Neural cell (in vitro differentiated cells): ENCODE measurements at regions not wholly inside any gene's neighbourhood (a gene's known extent, or its start where the extent isn't known, plus 50 kb on each side); places are given as distances from the start of the nearest gene placed in this dataset.

Experiments used
- EP300 ChIP-seq: fragments of 450-650 bp; conservative IDR thresholded peaks from 2 replicates; pipeline ENCODE4 v1.6.1; 2014; ENCODE audit warnings: antibody characterized with exemption, mild to moderate bottlenecking, moderate library complexity; ENCODE audit not compliant: poor library complexity, severe bottlenecking
- EZH2 ChIP-seq: fragments of 200-600, 300-800 bp; shearing (Covaris generic), sonication (generic); IDR thresholded peaks from 2 replicates; pipeline ENCODE4 v1.6.1; 2014; ENCODE audit warnings: antibody characterized with exemption, low read length, borderline replicate concordance, mild to moderate bottlenecking; ENCODE audit not compliant: insufficient read depth, poor library complexity, severe bottlenecking
- POLR2AphosphoS5 ChIP-seq: IDR thresholded peaks from 2 replicates; pipeline ENCODE4 v1.6.1; 2012
- RAD21 ChIP-seq: fragments of 450-650 bp; conservative IDR thresholded peaks from 2 replicates; pipeline ENCODE4 v1.6.1; 2014; ENCODE audit warnings: antibody characterized with exemption, mild to moderate bottlenecking, moderate library complexity
- SMC3 ChIP-seq: fragments of 450-650 bp; conservative IDR thresholded peaks from 2 replicates; pipeline ENCODE4 v1.6.1; 2014; ENCODE audit warnings: antibody characterized with exemption, mild to moderate bottlenecking, moderate library complexity; ENCODE audit not compliant: poor library complexity
- TAF1 ChIP-seq: IDR thresholded peaks from 2 replicates; pipeline ENCODE4 v1.6.1; 2012; ENCODE audit warnings: low read depth
- TF ChIP-seq, protein P1 (sequence below): fragments of 450-650 bp; IDR thresholded peaks from 2 replicates; pipeline ENCODE4 v1.5.1; 2014; ENCODE audit warnings: antibody characterized with exemption, mild to moderate bottlenecking, moderate library complexity; ENCODE audit not compliant: poor library complexity, severe bottlenecking
- TF ChIP-seq, protein P2 (sequence below): IDR thresholded peaks from 2 replicates; pipeline ENCODE4 v1.6.1; 2012; ENCODE audit warnings: borderline replicate concordance

DNA sequence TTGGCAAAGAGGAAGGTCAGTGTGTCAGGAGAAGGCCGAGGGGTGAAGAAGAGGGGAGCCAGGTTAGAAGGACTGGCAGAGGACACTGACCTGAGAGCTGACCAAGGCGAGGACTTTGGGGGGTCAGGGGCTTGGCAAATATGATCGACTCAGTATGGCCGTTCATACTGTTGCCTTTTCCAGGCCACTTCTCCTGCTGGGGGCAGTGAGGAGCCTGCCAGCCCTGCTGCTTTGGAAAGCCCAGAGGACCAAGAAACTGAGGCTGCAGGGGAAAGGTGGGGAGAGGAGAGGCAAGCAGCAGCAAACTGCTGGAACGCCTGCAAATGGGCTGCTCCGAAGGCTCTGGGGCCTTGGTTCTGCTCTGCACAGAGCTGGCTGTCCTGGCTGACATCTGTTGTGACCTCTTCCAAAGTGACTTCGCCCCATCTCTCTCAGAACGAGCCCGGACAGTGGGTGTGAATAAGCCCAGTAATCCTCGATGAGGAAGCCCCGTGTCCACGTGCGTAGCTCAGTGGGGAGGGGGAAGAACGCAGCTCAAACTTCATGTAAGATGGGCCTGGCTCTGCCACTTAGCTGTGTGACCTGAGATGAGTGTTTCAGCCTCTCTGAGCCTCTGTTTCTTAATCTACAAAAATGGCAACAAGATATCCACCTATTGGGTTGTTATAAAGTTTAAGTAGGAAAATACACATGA, 111.3 kb downstream of the SALL1 start:
- TF ChIP-seq TAF1 (no peak), EZH2 (no peak), POLR2AphosphoS5 (no peak), EP300 (no peak), RAD21 (no peak), SMC3 (no peak)
- TF ChIP-seq, protein P1, sequence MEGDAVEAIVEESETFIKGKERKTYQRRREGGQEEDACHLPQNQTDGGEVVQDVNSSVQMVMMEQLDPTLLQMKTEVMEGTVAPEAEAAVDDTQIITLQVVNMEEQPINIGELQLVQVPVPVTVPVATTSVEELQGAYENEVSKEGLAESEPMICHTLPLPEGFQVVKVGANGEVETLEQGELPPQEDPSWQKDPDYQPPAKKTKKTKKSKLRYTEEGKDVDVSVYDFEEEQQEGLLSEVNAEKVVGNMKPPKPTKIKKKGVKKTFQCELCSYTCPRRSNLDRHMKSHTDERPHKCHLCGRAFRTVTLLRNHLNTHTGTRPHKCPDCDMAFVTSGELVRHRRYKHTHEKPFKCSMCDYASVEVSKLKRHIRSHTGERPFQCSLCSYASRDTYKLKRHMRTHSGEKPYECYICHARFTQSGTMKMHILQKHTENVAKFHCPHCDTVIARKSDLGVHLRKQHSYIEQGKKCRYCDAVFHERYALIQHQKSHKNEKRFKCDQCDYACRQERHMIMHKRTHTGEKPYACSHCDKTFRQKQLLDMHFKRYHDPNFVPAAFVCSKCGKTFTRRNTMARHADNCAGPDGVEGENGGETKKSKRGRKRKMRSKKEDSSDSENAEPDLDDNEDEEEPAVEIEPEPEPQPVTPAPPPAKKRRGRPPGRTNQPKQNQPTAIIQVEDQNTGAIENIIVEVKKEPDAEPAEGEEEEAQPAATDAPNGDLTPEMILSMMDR: no peak
- TF ChIP-seq, protein P2, sequence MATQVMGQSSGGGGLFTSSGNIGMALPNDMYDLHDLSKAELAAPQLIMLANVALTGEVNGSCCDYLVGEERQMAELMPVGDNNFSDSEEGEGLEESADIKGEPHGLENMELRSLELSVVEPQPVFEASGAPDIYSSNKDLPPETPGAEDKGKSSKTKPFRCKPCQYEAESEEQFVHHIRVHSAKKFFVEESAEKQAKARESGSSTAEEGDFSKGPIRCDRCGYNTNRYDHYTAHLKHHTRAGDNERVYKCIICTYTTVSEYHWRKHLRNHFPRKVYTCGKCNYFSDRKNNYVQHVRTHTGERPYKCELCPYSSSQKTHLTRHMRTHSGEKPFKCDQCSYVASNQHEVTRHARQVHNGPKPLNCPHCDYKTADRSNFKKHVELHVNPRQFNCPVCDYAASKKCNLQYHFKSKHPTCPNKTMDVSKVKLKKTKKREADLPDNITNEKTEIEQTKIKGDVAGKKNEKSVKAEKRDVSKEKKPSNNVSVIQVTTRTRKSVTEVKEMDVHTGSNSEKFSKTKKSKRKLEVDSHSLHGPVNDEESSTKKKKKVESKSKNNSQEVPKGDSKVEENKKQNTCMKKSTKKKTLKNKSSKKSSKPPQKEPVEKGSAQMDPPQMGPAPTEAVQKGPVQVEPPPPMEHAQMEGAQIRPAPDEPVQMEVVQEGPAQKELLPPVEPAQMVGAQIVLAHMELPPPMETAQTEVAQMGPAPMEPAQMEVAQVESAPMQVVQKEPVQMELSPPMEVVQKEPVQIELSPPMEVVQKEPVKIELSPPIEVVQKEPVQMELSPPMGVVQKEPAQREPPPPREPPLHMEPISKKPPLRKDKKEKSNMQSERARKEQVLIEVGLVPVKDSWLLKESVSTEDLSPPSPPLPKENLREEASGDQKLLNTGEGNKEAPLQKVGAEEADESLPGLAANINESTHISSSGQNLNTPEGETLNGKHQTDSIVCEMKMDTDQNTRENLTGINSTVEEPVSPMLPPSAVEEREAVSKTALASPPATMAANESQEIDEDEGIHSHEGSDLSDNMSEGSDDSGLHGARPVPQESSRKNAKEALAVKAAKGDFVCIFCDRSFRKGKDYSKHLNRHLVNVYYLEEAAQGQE: no peak
